ENCODE measurements at regions not wholly inside any gene's neighbourhood (a gene's known extent, or its start where the extent isn't known, plus 50 kb on each side); places are given as distances from the start of the nearest gene placed in this dataset.

DNA sequence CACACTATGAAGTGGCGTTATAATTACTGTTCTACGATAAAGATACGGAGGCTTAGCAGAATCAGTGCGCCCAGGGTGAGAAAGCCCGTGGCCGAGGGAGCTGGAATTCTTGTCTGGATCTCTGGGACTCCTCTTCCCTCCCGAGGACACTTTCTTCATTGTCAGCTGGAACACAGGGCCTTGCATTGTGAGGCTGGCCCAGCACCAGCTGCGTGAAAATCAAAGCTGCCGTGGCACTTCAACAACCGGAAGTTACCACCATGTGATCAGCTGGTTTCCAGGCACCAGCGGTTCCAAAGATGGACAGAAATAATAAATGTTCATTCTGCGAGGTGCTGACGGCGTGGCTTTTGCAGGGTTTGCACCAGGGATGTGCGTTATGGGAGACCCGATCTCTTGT, 234.0 kb upstream of the PITRM1 start:
- H3K27ac ChIP-seq (ENCODE audit: low read length in 2 of 2): no peak overlapping the region
- peaks cover 0 to 3% (median 0%) of the 10 kb centered on the region in 4 experiments for H3K27me3 ChIP-seq (replicated peaks in 1 of 4; ENCODE audit: control extremely low read depth in 1 of 4, control insufficient read depth in 3 of 4, insufficient read depth in 4 of 4, low read length in 3 of 4)
- no peak overlapping the region for H3K4me3 ChIP-seq (ENCODE audit: control extremely low read depth in 1 of 5, extremely low read depth in 1 of 5, insufficient read depth in 1 of 5, low read depth in 2 of 5, low read length in 4 of 5)
- 94% methylated on average over 16 of the region's 16 CpGs for WGBS (ENCODE audit: insufficient coverage)
- no peaks in the 10 kb centered on the region for H3K4me1 ChIP-seq (ENCODE audit: control insufficient read depth in 2 of 2, insufficient read depth in 2 of 2, low read length in 2 of 2)
- no peak overlapping the region for H3K4me2 ChIP-seq (replicated peaks; ENCODE audit: low read depth, low read length, poor library complexity, severe bottlenecking)
- no peak for DNase-seq
- H3K9me3 ChIP-seq (ENCODE audit: control extremely low read depth in 1 of 3, control insufficient read depth in 2 of 3, insufficient read depth in 1 of 3, low read length in 2 of 3): peaks cover 0 to 2% (median 1%) of the 10 kb centered on the region in 3 donors
- no peaks in the 10 kb centered on the region for H3K79me2 ChIP-seq (ENCODE audit: control insufficient read depth, insufficient read depth, low read length)
- no peak for TF ChIP-seq CTCF (IDR thresholded peaks at IDR 0.05)
- ChIA-PET CTCF (no interaction called here), POLR2A (no interaction called here)
- no peak overlapping the region for H3K27ac Mint-ChIP-seq
- H4K20me1 ChIP-seq (ENCODE audit: control insufficient read depth, insufficient read depth, low read length, poor library complexity, severe bottlenecking): no peaks in the 10 kb centered on the region
- H3K4me3 Mint-ChIP-seq: no peak overlapping the region
- no peaks in the 10 kb centered on the region for H3K9me3 Mint-ChIP-seq (ENCODE audit: insufficient read depth)
- H2AFZ ChIP-seq (ENCODE audit: insufficient read depth, low read depth, low read length, poor library complexity, severe bottlenecking): no peak overlapping the region
- no peaks in the 10 kb centered on the region for H3K4me1 Mint-ChIP-seq
- intact Hi-C loops (cut with micrococcal nuclease): no loop called here
- no peak for ATAC-seq (ENCODE audit: low read depth)
- H3K27me3 Mint-ChIP-seq: peaks cover 6% of the 10 kb centered on the region
- no peaks in the 10 kb centered on the region for H3K36me3 ChIP-seq (replicated peaks in 1 of 2; ENCODE audit: control extremely low read depth in 1 of 2, control insufficient read depth in 1 of 2, extremely low read depth in 1 of 2, insufficient read depth in 2 of 2, low read length in 1 of 2)
- no peak overlapping the region for H3K9ac ChIP-seq (ENCODE audit: low read length)

GRCh38 chr10:3404381-3404780, 231.8 kb upstream of the PITRM1 start:
- CTCF ChIA-PET: no interaction called here
- TF ChIP-seq EZH2 (IDR thresholded peaks at IDR 0.05; ENCODE audit: borderline replicate concordance, insufficient read depth, low read depth, low read length, poor library complexity, severe bottlenecking): no peak
- TF ChIP-seq CTCF (IDR thresholded peaks at IDR 0.05): no peak
- no peak overlapping the region for H3K27ac Mint-ChIP-seq
- H3K36me3 ChIP-seq (replicated peaks in 1 of 2; ENCODE audit: control extremely low read depth in 1 of 2, control insufficient read depth in 1 of 2, extremely low read depth in 1 of 2, insufficient read depth in 2 of 2, low read length in 1 of 2): no peaks in the 10 kb centered on the region
- H3K9ac ChIP-seq (ENCODE audit: low read length): no peak overlapping the region
- no peak overlapping the region for H3K27ac ChIP-seq (ENCODE audit: low read length in 2 of 2)
- no peaks in the 10 kb centered on the region for H3K9me3 ChIP-seq (ENCODE audit: control extremely low read depth in 1 of 3, control insufficient read depth in 2 of 3, insufficient read depth in 1 of 3, low read length in 2 of 3)
- WGBS (ENCODE audit: insufficient coverage): 96% methylated on average over 15 of the region's 15 CpGs
- no peak overlapping the region for H2AFZ ChIP-seq (ENCODE audit: insufficient read depth, low read depth, low read length, poor library complexity, severe bottlenecking)
- POLR2A ChIA-PET: no interaction called here
- H3K4me3 ChIP-seq (ENCODE audit: control extremely low read depth in 1 of 5, extremely low read depth in 1 of 5, insufficient read depth in 1 of 5, low read depth in 2 of 5, low read length in 4 of 5): no peak overlapping the region
- H4K20me1 ChIP-seq (ENCODE audit: control insufficient read depth, insufficient read depth, low read length, poor library complexity, severe bottlenecking): no peaks in the 10 kb centered on the region
- no peak for ATAC-seq (ENCODE audit: low read depth)
- no peaks in the 10 kb centered on the region for H3K4me1 ChIP-seq (ENCODE audit: control insufficient read depth in 2 of 2, insufficient read depth in 2 of 2, low read length in 2 of 2)
- no peaks in the 10 kb centered on the region for H3K79me2 ChIP-seq (ENCODE audit: control insufficient read depth, insufficient read depth, low read length)
- H3K4me1 Mint-ChIP-seq: no peaks in the 10 kb centered on the region
- intact Hi-C loops (cut with micrococcal nuclease): no loop called here
- H3K4me2 ChIP-seq (replicated peaks; ENCODE audit: low read depth, low read length, poor library complexity, severe bottlenecking): no peak overlapping the region
- H3K27me3 Mint-ChIP-seq: peaks cover 6% of the 10 kb centered on the region
- no peaks in the 10 kb centered on the region for H3K9me3 Mint-ChIP-seq (ENCODE audit: insufficient read depth)
- no peak for DNase-seq
- H3K27me3 ChIP-seq (replicated peaks in 1 of 4; ENCODE audit: control extremely low read depth in 1 of 4, control insufficient read depth in 3 of 4, insufficient read depth in 4 of 4, low read length in 3 of 4): peaks cover 0 to 3% (median 0%) of the 10 kb centered on the region in 4 experiments
- H3K4me3 Mint-ChIP-seq: no peak overlapping the region

All from B cell (primary cell).